Liver (tissue), 3 donors: ENCODE measurements at regions not wholly inside any gene's neighbourhood (a gene's known extent, or its start where the extent isn't known, plus 50 kb on each side); places are given as distances from the start of the nearest gene placed in this dataset.
"Not testable (repeated sequence)": the region's sequence is repeated elsewhere in the genome, so short reads cannot be mapped to it uniquely, and the experiment has no call there.

Experiments used
- HNF4G ChIP-seq: IDR thresholded peaks from 2 replicates; pipeline ENCODE4 v1.6.1; 2016; ENCODE audit warnings: antibody characterized with exemption
- RAD21 ChIP-seq, 2 donors: IDR thresholded peaks; 2 replicates each; pipeline ENCODE4 v1.6.1; 2016; ENCODE audit warnings: antibody characterized with exemption in 2 of 2, mild to moderate bottlenecking in 2 of 2
- SP1 ChIP-seq: IDR thresholded peaks from 2 replicates; pipeline ENCODE4 v1.6.1; 2018; ENCODE audit warnings: antibody characterized with exemption, mild to moderate bottlenecking
- TAF1 ChIP-seq: conservative IDR thresholded peaks from 2 replicates; pipeline ENCODE4 v1.6.1; 2016; ENCODE audit warnings: antibody characterized with exemption, mild to moderate bottlenecking
- YY1 ChIP-seq: IDR thresholded peaks from 2 replicates; pipeline ENCODE4 v1.6.1; 2016; ENCODE audit warnings: antibody characterized with exemption, mild to moderate bottlenecking
- TF ChIP-seq, protein P1 (sequence below): fragments of 150-350 bp; IDR thresholded peaks from 2 replicates; pipeline ENCODE4 v1.5.1; 2017; ENCODE audit warnings: improper control_type of control experiment, low read depth, low read length; ENCODE audit not compliant: missing input control
- TF ChIP-seq, protein P2 (sequence below): IDR thresholded peaks from 2 replicates; pipeline ENCODE4 v1.6.1; 2016; ENCODE audit warnings: antibody characterized with exemption, mild to moderate bottlenecking
- donor health status: healthy.
- donor health status: healthy.

DNA sequence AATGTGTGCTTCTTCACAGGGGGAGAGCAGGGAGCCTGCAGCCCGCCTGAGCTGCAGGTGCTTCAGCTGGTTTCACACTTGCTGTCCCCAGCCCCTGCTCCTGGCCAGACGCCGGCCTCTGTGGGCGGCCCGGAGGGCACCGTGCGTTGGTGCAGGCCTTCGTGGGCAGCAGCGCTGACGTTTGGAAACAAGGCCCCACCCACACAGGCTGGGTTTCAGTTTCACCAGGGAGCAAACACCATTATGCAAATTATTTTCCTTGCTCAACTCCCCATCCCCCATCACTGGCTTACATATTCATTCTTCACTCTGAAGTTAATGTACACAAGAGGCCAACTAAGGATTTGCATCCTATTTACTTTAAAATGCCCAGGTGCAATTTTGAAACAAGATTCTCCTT, 343.2 kb downstream of the BCL2L11 start:
- TF ChIP-seq, protein P1, sequence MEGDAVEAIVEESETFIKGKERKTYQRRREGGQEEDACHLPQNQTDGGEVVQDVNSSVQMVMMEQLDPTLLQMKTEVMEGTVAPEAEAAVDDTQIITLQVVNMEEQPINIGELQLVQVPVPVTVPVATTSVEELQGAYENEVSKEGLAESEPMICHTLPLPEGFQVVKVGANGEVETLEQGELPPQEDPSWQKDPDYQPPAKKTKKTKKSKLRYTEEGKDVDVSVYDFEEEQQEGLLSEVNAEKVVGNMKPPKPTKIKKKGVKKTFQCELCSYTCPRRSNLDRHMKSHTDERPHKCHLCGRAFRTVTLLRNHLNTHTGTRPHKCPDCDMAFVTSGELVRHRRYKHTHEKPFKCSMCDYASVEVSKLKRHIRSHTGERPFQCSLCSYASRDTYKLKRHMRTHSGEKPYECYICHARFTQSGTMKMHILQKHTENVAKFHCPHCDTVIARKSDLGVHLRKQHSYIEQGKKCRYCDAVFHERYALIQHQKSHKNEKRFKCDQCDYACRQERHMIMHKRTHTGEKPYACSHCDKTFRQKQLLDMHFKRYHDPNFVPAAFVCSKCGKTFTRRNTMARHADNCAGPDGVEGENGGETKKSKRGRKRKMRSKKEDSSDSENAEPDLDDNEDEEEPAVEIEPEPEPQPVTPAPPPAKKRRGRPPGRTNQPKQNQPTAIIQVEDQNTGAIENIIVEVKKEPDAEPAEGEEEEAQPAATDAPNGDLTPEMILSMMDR, result not testable (repeated sequence)
- not testable (repeated sequence) for TF ChIP-seq SP1; YY1; HNF4G; TAF1; RAD21 (IDR thresholded peaks at IDR 0.05)
- TF ChIP-seq, protein P2, sequence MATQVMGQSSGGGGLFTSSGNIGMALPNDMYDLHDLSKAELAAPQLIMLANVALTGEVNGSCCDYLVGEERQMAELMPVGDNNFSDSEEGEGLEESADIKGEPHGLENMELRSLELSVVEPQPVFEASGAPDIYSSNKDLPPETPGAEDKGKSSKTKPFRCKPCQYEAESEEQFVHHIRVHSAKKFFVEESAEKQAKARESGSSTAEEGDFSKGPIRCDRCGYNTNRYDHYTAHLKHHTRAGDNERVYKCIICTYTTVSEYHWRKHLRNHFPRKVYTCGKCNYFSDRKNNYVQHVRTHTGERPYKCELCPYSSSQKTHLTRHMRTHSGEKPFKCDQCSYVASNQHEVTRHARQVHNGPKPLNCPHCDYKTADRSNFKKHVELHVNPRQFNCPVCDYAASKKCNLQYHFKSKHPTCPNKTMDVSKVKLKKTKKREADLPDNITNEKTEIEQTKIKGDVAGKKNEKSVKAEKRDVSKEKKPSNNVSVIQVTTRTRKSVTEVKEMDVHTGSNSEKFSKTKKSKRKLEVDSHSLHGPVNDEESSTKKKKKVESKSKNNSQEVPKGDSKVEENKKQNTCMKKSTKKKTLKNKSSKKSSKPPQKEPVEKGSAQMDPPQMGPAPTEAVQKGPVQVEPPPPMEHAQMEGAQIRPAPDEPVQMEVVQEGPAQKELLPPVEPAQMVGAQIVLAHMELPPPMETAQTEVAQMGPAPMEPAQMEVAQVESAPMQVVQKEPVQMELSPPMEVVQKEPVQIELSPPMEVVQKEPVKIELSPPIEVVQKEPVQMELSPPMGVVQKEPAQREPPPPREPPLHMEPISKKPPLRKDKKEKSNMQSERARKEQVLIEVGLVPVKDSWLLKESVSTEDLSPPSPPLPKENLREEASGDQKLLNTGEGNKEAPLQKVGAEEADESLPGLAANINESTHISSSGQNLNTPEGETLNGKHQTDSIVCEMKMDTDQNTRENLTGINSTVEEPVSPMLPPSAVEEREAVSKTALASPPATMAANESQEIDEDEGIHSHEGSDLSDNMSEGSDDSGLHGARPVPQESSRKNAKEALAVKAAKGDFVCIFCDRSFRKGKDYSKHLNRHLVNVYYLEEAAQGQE, result not testable (repeated sequence)
